Natural killer cell (primary cell): ENCODE measurements at regions not wholly inside any gene's neighbourhood (a gene's known extent, or its start where the extent isn't known, plus 50 kb on each side); places are given as distances from the start of the nearest gene placed in this dataset.

Experiments
- ATAC-seq, 3 donors: fragments of 150-1000 bp in 2 of 3; fragments of 200-7000 bp in 1 of 3; cut with Tn5 transposase; 1 replicate in 1 of 3; 2 replicates in 2 of 3; pipeline ENCODE4 v1.10.0; 2021; ENCODE audit warnings: mild to moderate bottlenecking in 2 of 3, moderate library complexity in 2 of 3
- DNase-seq, 2 donors: peaks; one replicate each; pipeline versions ENCODE4 v3.0.0 to v3.0.0-alpha.2; 2013 to 2021; ENCODE audit warnings: mixed read lengths in 1 of 2
- H3K27ac ChIP-seq: one replicate; pipeline ENCODE4 v1.5.1; 2013; ENCODE audit warnings: mild to moderate bottlenecking, low read length
- H3K27me3 ChIP-seq: one replicate; pipeline ENCODE4 v1.6.1; 2013; ENCODE audit warnings: low read length; ENCODE audit not compliant: control insufficient read depth, insufficient read depth
- H3K36me3 ChIP-seq: one replicate; pipeline ENCODE4 v1.6.1; 2013; ENCODE audit warnings: low read length; ENCODE audit not compliant: control insufficient read depth, insufficient read depth
- H3K4me1 ChIP-seq: one replicate; pipeline ENCODE4 v1.6.1; 2013; ENCODE audit warnings: low read length; ENCODE audit not compliant: control insufficient read depth, insufficient read depth
- H3K4me3 ChIP-seq: one replicate; pipeline ENCODE4 v1.5.1; 2013; ENCODE audit warnings: low read length
- H3K9me3 ChIP-seq: one replicate; pipeline ENCODE4 v1.6.1; 2013; ENCODE audit warnings: low read length; ENCODE audit not compliant: control insufficient read depth, insufficient read depth
- H3K27ac Mint-ChIP-seq, 2 donors: one replicate each; pipeline ENCODE4 v1.8.0; 2022; ENCODE audit warnings: mild to moderate bottlenecking in 2 of 2, mixed read lengths in 2 of 2, moderate library complexity in 1 of 2
- H3K27me3 Mint-ChIP-seq, 2 donors: one replicate each; pipeline ENCODE4 v1.8.0; 2022; ENCODE audit warnings: low read depth in 2 of 2, mixed read lengths in 2 of 2
- H3K36me3 Mint-ChIP-seq: one replicate; pipeline ENCODE4 v1.8.0; 2022; ENCODE audit warnings: mixed read lengths
- H3K4me1 Mint-ChIP-seq, 2 donors: one replicate each; pipeline ENCODE4 v1.8.0; 2022; ENCODE audit warnings: mixed read lengths in 2 of 2
- H3K4me3 Mint-ChIP-seq: one replicate; pipeline ENCODE4 v1.8.0; 2022; ENCODE audit warnings: mild to moderate bottlenecking, moderate library complexity, mixed read lengths
- H3K9me3 Mint-ChIP-seq, 2 donors: one replicate each; pipeline ENCODE4 v1.8.0; 2022; ENCODE audit warnings: mixed read lengths in 2 of 2
- WGBS: methylation state at CpG from one replicate; pipeline ENCODE4 v1.1.7; 2013; ENCODE audit warnings: missing lambda C conversion rate; ENCODE audit not compliant: insufficient coverage; 5-methylcytosine and 5-hydroxymethylcytosine counted together
- intact Hi-C: fragments of 100-400 bp; cut with micrococcal nuclease; formaldehyde crosslinking; loops from one replicate; pipeline ENCODE4 v1.14.2; 2022
- TF ChIP-seq, protein P1 (sequence below): fragments of 200-600 bp; IDR thresholded peaks from one replicate; pipeline ENCODE4 v1.8.0; 2022; ENCODE audit warnings: antibody characterized with exemption

DNA sequence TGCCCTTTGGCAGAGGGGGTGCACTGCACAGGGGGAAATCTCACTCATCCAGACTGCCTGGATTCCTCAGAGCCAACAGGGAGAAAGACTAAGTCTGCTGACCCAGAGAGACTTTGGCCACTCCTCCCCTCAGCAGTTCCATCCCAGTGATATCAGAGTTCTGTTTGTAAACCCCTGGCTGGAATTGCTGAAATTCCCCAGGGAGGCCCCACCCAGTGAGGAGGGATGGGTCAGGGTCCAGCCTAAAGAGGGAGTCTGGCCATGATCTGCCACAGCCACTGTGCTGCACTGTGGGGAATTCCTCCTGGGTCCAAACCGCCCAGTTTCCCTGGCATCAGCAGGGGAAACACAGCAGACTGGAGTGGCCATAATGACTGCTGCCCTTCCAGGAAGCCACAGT, 54.9 kb upstream of the USP15 start:
- intact Hi-C loops, result no loop called here
- Histone ChIP-seq H3K36me3 (no peaks in the 10 kb centered on the region), H3K27ac (no peak overlapping the region), H3K4me3 (no peak overlapping the region), H3K4me1 (no peaks in the 10 kb centered on the region), H3K9me3 (no peaks in the 10 kb centered on the region), H3K27me3 (peaks cover 2% of the 10 kb centered on the region)
- Mint-ChIP-seq H3K36me3 (peaks cover 20% of the 10 kb centered on the region), H3K27ac (no peak overlapping the region), H3K4me1 (peaks cover 3% of the 10 kb centered on the region in 2 donors), H3K4me3 (no peak overlapping the region), H3K9me3 (peaks cover 6 to 11% of the 10 kb centered on the region in 2 donors), H3K27me3 (peaks cover 2% of the 10 kb centered on the region in 2 donors)
- WGBS, result 97% methylated on average over 1 of the region's 1 CpG
- TF ChIP-seq, protein P1, sequence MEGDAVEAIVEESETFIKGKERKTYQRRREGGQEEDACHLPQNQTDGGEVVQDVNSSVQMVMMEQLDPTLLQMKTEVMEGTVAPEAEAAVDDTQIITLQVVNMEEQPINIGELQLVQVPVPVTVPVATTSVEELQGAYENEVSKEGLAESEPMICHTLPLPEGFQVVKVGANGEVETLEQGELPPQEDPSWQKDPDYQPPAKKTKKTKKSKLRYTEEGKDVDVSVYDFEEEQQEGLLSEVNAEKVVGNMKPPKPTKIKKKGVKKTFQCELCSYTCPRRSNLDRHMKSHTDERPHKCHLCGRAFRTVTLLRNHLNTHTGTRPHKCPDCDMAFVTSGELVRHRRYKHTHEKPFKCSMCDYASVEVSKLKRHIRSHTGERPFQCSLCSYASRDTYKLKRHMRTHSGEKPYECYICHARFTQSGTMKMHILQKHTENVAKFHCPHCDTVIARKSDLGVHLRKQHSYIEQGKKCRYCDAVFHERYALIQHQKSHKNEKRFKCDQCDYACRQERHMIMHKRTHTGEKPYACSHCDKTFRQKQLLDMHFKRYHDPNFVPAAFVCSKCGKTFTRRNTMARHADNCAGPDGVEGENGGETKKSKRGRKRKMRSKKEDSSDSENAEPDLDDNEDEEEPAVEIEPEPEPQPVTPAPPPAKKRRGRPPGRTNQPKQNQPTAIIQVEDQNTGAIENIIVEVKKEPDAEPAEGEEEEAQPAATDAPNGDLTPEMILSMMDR, result no peak
- DNase-seq (no peak), ATAC-seq (no peak)

DNA sequence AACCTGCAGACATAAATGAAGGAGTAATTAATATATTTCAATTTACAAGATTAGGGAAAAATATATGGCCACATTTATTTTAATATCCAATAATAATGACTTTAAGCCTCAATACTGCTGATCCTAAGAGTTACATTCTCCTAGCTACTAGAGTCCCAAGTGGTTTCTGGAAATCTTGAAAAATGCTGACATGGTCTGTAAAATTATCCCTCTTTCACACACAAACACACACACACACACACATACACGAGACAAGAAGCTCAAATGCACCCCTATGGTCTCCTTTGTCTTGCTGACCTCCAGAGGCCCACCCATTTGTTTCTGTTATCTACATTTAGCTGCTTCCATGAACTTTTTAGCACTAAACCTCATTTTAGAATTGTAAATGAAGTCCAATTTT, 53.0 kb upstream of the USP15 start:
- Histone ChIP-seq H3K27me3 (peaks cover 2% of the 10 kb centered on the region), H3K4me3 (no peak overlapping the region), H3K4me1 (no peaks in the 10 kb centered on the region), H3K9me3 (no peaks in the 10 kb centered on the region), H3K27ac (no peak overlapping the region), H3K36me3 (no peaks in the 10 kb centered on the region)
- Mint-ChIP-seq H3K36me3 (peaks cover 11% of the 10 kb centered on the region), H3K4me3 (no peak overlapping the region), H3K4me1 (peaks cover 5 to 6% of the 10 kb centered on the region in 2 donors), H3K9me3 (peaks cover 6 to 7% of the 10 kb centered on the region in 2 donors), H3K27ac (no peak overlapping the region), H3K27me3 (peaks cover 5 to 6% of the 10 kb centered on the region in 2 donors)
- intact Hi-C loops, result no loop called here
- WGBS, result 67% methylated on average over 1 of the region's 1 CpG
- DNase-seq, result no peak
- TF ChIP-seq, protein P1, result no peak
- ATAC-seq, result no peak
